Immature natural killer cell (primary cell): ENCODE measurements at regions not wholly inside any gene's neighbourhood (a gene's known extent, or its start where the extent isn't known, plus 50 kb on each side); places are given as distances from the start of the nearest gene placed in this dataset.
A peak's percentile ranks its signal among the peaks of the same experiment; 100 is the strongest.
"Not testable (repeated sequence)": the region's sequence is repeated elsewhere in the genome, so short reads cannot be mapped to it uniquely, and the experiment has no call there.

ENCODE experiments used
- DNase-seq, 3 donors: peaks; one replicate each; pipeline ENCODE4 v3.0.0; 2022; ENCODE audit warnings: mixed read lengths in 1 of 3
- H3K27ac Mint-ChIP-seq, 6 donors: one replicate each; pipeline ENCODE4 v1.8.0; 2020; ENCODE audit warnings: mixed read lengths in 6 of 6, mild to moderate bottlenecking in 5 of 6, inconsistent platforms in 4 of 6, moderate library complexity in 3 of 6
- H3K27me3 Mint-ChIP-seq, 3 donors: one replicate each; pipeline ENCODE4 v1.8.0; 2020 to 2021; ENCODE audit warnings: low read depth in 3 of 3, mild to moderate bottlenecking in 3 of 3, mixed read lengths in 3 of 3, moderate library complexity in 3 of 3, inconsistent platforms in 1 of 3
- H3K36me3 Mint-ChIP-seq, 3 donors: one replicate each; pipeline ENCODE4 v1.8.0; 2020; ENCODE audit warnings: mixed read lengths in 3 of 3, inconsistent platforms in 2 of 3, mild to moderate bottlenecking in 2 of 3
- H3K4me1 Mint-ChIP-seq, 2 donors: one replicate each; pipeline ENCODE4 v1.8.0; 2020; ENCODE audit warnings: inconsistent platforms in 2 of 2, mild to moderate bottlenecking in 2 of 2, mixed read lengths in 2 of 2, moderate library complexity in 1 of 2
- H3K4me3 Mint-ChIP-seq, 5 donors: one replicate each; pipeline ENCODE4 v1.8.0; 2020; ENCODE audit warnings: mild to moderate bottlenecking in 5 of 5, mixed read lengths in 5 of 5, inconsistent platforms in 3 of 5, moderate library complexity in 3 of 5
- H3K9me3 Mint-ChIP-seq, 6 donors: one replicate each; pipeline ENCODE4 v1.8.0; 2020; ENCODE audit warnings: mild to moderate bottlenecking in 6 of 6, mixed read lengths in 6 of 6, inconsistent platforms in 4 of 6, moderate library complexity in 3 of 6

DNA sequence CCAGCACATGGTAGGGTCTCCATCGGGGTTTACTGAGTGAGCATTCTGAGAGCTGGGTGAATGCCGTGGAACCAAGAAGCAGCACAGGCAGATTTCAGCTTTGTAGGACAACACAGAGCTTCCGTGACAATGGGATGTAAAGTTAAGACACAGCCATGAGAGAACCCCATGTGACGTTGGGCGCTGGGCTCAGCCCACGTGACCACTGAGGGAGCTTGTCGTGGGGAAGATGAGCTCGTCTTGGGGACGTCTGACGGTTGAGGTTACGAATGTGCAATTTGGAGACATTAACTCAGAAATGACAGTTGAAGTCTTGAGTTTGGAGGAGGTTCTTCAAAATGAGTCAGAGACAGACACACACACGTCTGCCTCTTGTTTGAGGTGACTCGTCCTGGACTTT lies 51.5 kb upstream of the MUC20 start:
- H3K4me3 Mint-ChIP-seq, H3K9me3 Mint-ChIP-seq, H3K4me1 Mint-ChIP-seq, H3K27me3 Mint-ChIP-seq, H3K27ac Mint-ChIP-seq, DNase-seq: not testable (repeated sequence)
- H3K36me3 Mint-ChIP-seq = peaks cover 0 to 20% (median 9%) of the 10 kb centered on the region in 3 donors

DNA sequence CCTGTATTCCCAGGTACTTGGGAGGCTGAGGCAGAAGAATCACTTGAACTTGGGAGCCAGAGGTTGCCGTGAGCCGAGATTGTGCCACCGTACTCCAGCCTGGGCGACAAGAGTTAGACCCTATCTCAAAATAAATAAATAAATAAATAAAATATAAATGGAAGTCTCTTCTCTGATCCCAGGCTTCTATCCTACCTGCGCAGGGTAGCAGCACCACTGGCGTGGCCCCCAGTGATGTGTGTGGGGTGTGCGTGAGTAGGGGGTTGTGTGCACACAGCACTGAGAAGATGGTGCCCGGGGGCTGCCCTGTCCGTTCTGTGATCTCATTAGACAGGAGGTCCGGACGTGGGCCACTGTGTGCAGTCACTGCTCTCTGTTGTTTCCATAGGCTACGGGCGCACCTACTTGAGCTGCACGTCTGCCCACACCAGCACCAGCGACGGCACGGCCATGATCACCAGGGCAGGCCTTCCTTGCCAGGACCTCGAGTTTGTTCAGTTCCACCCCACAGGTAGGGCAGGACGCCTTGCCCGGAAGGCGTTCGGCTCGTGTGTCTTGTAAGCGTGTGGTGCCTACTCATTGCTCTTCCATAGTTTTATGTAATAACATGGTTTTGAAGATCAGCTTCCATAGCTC lies 52.5 kb upstream of the MUC20 start:
- H3K9me3 Mint-ChIP-seq, H3K4me1 Mint-ChIP-seq, DNase-seq, H3K27ac Mint-ChIP-seq, H3K4me3 Mint-ChIP-seq, H3K27me3 Mint-ChIP-seq: not testable (repeated sequence)
- H3K36me3 Mint-ChIP-seq = peaks cover 0 to 20% (median 7%) of the 10 kb centered on the region in 3 donors

- not testable (repeated sequence) for H3K4me3 Mint-ChIP-seq, H3K27me3 Mint-ChIP-seq, H3K9me3 Mint-ChIP-seq, DNase-seq, H3K4me1 Mint-ChIP-seq, H3K27ac Mint-ChIP-seq
- H3K36me3 Mint-ChIP-seq = peaks cover 0 to 13% (median 7%) of the 10 kb centered on the region in 3 donors
These were observed 55.5 kb upstream of the MUC20 start for GRCh38 chr3:195665311-195665710.

DNA sequence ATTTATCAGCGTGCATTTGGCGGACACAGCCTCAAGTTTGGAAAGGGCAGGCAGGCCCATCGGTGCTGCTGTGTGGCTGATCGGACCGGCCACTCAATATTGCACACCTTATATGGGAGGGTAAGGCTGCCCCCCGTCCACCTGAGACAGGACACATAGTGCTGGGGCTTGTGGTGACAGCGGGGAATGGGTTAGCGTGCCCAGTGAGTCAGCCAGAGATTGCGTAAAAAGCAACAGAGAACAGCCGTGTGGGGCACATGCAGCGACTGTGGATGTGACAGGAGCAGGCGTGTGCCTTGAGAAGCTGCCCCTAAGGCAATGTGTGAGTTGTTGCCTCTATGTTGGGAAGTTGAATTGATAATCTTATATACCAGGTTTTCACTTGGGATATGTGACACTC lies 56.6 kb upstream of the MUC20 start:
- H3K4me1 Mint-ChIP-seq, H3K4me3 Mint-ChIP-seq, H3K27me3 Mint-ChIP-seq, H3K27ac Mint-ChIP-seq, H3K9me3 Mint-ChIP-seq, DNase-seq: not testable (repeated sequence)
- H3K36me3 Mint-ChIP-seq = peaks cover 0 to 13% (median 7%) of the 10 kb centered on the region in 3 donors

DNA sequence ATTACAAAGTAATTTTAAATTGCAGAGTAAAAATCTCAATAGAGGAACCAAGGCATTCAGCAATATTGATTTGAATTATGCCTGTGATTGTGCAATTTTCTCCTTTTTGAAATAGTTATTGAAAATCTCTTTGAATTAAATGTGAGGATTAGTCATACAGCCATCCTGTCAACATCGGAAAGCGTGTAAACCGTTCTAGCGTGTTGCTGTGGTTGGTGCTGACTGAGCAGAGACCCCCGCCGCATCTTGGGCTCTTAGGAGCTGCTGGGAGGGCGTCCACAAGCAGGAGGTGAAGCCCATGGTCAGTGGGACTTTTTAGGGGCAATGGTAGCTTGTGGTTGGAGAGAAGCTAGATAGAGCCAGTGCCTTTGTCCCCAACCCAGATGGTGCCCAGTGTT lies 61.6 kb upstream of the MUC20 start:
- H3K36me3 Mint-ChIP-seq, H3K9me3 Mint-ChIP-seq, DNase-seq, H3K27ac Mint-ChIP-seq, H3K27me3 Mint-ChIP-seq: not testable (repeated sequence)
- Mint-ChIP-seq H3K4me3 (peak overlapping the region in 2 of 5 donors; percentile 44 to 59), H3K4me1 (peaks cover 2 to 14% of the 10 kb centered on the region in 2 donors)

GRCh38 chr3:195658381-195659135 lies 62.2 kb upstream of the MUC20 start:
- not testable (repeated sequence) for H3K36me3 Mint-ChIP-seq, H3K9me3 Mint-ChIP-seq, H3K27ac Mint-ChIP-seq, H3K27me3 Mint-ChIP-seq
- DNase-seq = peak; percentile 22 to 31 (median 27)
- peak overlapping the region in 2 of 5 donors; percentile 44 to 59 for H3K4me3 Mint-ChIP-seq
- peaks cover 4 to 18% of the 10 kb centered on the region in 2 donors for H3K4me1 Mint-ChIP-seq

DNA sequence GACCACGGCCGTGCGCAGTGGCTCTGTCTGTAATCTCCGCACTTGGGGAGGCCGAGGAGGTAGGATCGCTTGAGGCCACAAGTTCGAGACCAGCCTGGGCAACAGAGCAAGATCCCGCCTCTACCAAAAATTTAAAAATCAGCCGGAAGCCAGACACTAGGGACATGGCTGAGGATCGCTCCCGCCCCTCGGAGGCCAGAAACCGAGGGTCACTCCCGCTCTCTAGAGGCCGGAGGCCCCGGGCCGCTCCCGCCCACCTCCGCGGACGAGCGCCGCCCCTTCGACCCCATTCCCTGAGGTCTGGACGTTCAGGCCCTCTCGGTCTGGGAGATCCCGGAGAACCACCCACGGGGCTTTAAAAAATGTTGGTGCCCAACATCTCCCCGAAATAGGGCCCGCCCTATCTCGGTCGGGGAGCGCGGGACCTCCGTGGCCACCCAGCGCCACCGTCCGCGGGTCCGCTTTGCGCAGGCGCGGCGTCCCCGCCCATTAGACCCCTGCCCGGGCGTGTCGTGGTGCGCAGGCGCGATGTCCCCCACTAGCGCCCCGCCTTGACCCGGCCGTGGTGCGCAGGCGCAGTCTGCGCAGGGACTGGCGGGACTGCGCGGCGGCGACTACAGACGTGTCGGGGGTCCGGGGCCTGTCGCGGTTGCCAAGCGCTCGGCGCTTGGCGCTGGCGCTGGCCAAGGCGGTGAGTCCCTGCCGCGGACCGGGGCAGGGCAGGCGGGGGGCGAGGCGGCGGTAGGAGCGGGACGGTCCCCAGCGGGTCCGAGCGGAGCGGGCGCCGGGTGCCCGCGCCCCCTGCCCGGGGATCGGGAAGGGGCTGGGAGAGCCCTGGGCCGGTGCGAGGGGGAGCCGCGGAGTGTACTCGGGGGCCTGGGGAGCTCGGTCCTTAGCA lies 63.1 kb upstream of the MUC20 start:
- Mint-ChIP-seq H3K4me1 (peaks cover 4 to 20% of the 10 kb centered on the region in 2 donors), H3K4me3 (peak overlapping the region; percentile 87 to 91 (median 89)), H3K27ac (peak overlapping the region; percentile 80 to 94 (median 84))
- not testable (repeated sequence) for H3K9me3 Mint-ChIP-seq, H3K36me3 Mint-ChIP-seq, H3K27me3 Mint-ChIP-seq
- peak; percentile 87 to 96 (median 95) for DNase-seq

DNA sequence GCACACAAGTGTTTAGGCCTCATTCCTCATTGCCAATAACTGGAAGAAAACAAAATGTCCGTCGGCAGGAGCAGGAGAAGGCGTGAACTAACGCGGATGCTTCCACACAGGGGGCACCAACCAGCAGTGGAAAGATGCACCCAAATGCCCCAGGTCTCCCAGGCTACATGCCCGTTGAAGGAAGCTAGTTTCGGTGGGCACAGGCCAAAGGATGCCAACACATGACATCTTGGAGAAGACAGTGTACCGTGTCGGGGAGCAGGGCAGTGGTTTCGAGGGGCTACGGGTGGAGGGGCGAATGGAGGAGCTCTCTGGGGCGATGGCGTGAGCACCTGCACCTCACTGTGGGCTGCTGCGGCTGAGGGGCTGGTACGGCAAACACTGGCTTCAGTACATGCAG lies 64.7 kb upstream of the MUC20 start:
- Mint-ChIP-seq H3K4me1 (peaks cover 4 to 20% of the 10 kb centered on the region in 2 donors), H3K4me3 (peak overlapping the region; percentile 26 to 91 (median 49)), H3K27ac (peak overlapping the region in 1 of 6 donors; percentile 53)
- not testable (repeated sequence) for H3K27me3 Mint-ChIP-seq, H3K9me3 Mint-ChIP-seq, H3K36me3 Mint-ChIP-seq, DNase-seq

GRCh38 chr3:195654746-195655145 lies 66.0 kb upstream of the MUC20 start:
- H3K4me1 Mint-ChIP-seq = peaks cover 4 to 20% of the 10 kb centered on the region in 2 donors
- not testable (repeated sequence) for DNase-seq, H3K4me3 Mint-ChIP-seq, H3K27me3 Mint-ChIP-seq, H3K36me3 Mint-ChIP-seq, H3K27ac Mint-ChIP-seq, H3K9me3 Mint-ChIP-seq

DNA sequence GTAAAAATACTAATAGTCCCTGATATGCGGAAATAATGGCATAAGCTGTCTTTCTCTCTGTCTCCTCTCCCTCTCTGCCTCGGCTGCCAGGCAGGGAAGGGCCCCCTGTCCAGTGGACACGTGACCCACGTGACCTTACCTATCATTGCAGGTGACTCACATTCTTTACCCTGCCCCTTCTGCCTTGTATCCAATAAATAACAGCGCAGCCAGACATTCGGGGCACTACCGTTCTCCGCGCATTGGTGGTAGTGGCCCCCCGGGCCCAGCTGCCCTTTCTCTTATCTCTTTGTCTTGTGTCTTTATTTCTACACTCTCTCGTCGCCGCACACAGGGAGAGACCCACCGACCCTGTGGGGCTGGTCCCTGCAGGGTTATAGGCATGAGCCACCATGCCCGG lies 66.6 kb upstream of the MUC20 start:
- peaks cover 4 to 20% of the 10 kb centered on the region in 2 donors for H3K4me1 Mint-ChIP-seq
- DNase-seq, H3K36me3 Mint-ChIP-seq: not testable (repeated sequence)

DNA sequence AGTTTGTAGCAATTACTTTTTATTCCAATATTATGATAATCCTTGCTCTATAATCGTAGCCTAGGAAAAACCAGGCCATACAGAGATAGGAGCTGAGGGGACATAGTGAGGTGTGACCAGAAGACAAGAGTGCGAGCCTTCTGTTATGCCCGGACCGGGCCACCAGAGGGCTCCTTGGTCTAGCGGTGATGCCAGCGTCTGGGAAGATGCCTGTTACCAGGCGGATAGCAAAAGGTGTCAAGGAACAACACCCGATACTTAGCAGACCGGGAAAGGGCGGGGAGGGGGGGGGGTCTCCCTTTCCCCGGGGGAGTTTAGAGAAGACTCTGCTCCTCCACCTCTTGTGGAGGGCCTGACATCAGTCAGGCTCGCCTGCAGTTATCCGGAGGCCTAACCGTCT lies 67.1 kb upstream of the MUC20 start:
- H3K9me3 Mint-ChIP-seq, H3K36me3 Mint-ChIP-seq, H3K27me3 Mint-ChIP-seq, H3K27ac Mint-ChIP-seq: not testable (repeated sequence)
- Mint-ChIP-seq H3K4me1 (peaks cover 3 to 20% of the 10 kb centered on the region in 2 donors), H3K4me3 (peak overlapping the region in 2 of 5 donors; percentile 45 to 57)
- peak in 1 of 3 donors; percentile 26 for DNase-seq

More for the DNA sequence above, 66.6 kb upstream of the MUC20 start:
- not testable (repeated sequence) for H3K27ac Mint-ChIP-seq, H3K9me3 Mint-ChIP-seq, H3K4me3 Mint-ChIP-seq, H3K27me3 Mint-ChIP-seq

- not testable (repeated sequence) for H3K4me3 Mint-ChIP-seq, H3K9me3 Mint-ChIP-seq, H3K27me3 Mint-ChIP-seq, H3K27ac Mint-ChIP-seq, H3K36me3 Mint-ChIP-seq, DNase-seq, H3K4me1 Mint-ChIP-seq
These were observed 64.4 kb upstream of the APOD start for GRCh38 chr3:195647912-195648702.

- not testable (repeated sequence) for H3K9me3 Mint-ChIP-seq, H3K4me1 Mint-ChIP-seq, DNase-seq, H3K4me3 Mint-ChIP-seq, H3K27me3 Mint-ChIP-seq, H3K27ac Mint-ChIP-seq
- peaks cover 0 to 11% (median 8%) of the 10 kb centered on the region in 3 donors for H3K36me3 Mint-ChIP-seq
These were observed 62.1 kb upstream of the APOD start for GRCh38 chr3:195645872-195646271.
